ENCODE measurements at regions not wholly inside any gene's neighbourhood (a gene's known extent, or its start where the extent isn't known, plus 50 kb on each side); places are given as distances from the start of the nearest gene placed in this dataset.

GRCh38 chr12:111088409-111088808, 168.0 kb upstream of the MYL2 start:
- TF ChIP-seq CTCF (conservative IDR thresholded peaks at IDR 0.05) (no peak), ZFX (IDR thresholded peaks at IDR 0.05) (no peak)
